H1 (cell line): ENCODE measurements at regions not wholly inside any gene's neighbourhood (a gene's known extent, or its start where the extent isn't known, plus 50 kb on each side); places are given as distances from the start of the nearest gene placed in this dataset.

ENCODE experiments used
- CTCF ChIA-PET: fragments of 300-600 bp; sonication (Branson Sonifier 250); formaldehyde crosslinking; loops from one replicate; lab custom pipeline; 2021; ENCODE audit not compliant: partially characterized antibody; lab: Charles Lee
- POLR2A ChIA-PET: fragments of 300-600 bp; sonication (Branson Sonifier 250); formaldehyde crosslinking; loops from one replicate; lab custom pipeline; 2021; ENCODE audit warnings: inconsistent platforms; ENCODE audit not compliant: partially characterized antibody; lab: Charles Lee
- DNase-seq, 2 experiments: peaks; one replicate each; pipeline versions ENCODE4 v3.0.0 to v3.0.0-alpha.2; 2010 to 2022; ENCODE audit warnings: low spot score in 2 of 2, low read depth in 1 of 2, mixed read lengths in 1 of 2
- FAIRE-seq: peaks from 2 replicates; lab custom pipeline; 2011; peaks lifted over from hg19 to GRCh38; lab: Jason Lieb, UNC
- H2AFZ ChIP-seq: 2 replicates; pipeline ENCODE4 v1.8.1; 2012; ENCODE audit warnings: low read length, inconsistent platforms
- H2AK5ac ChIP-seq: 2 replicates; pipeline ENCODE4 v1.6.1; 2013; ENCODE audit warnings: low read depth, low read length
- H2BK120ac ChIP-seq: replicated peaks from 2 replicates; pipeline ENCODE3; 2013; ENCODE audit warnings: low read depth, low read length, inconsistent platforms
- H2BK12ac ChIP-seq: 2 replicates; pipeline ENCODE4 v1.6.1; 2013; ENCODE audit warnings: low read depth, low read length
- H2BK15ac ChIP-seq: 2 replicates; pipeline ENCODE4 v1.6.1; 2013; ENCODE audit warnings: low read length
- H2BK20ac ChIP-seq: 2 replicates; pipeline ENCODE4 v1.6.1; 2013; ENCODE audit warnings: low read length
- H2BK5ac ChIP-seq: 2 replicates; pipeline ENCODE4 v1.6.1; 2013; ENCODE audit warnings: low read depth, low read length
- H3K14ac ChIP-seq: 2 replicates; pipeline ENCODE4 v1.6.1; 2013; ENCODE audit warnings: inconsistent platforms; ENCODE audit not compliant: insufficient read length
- H3K18ac ChIP-seq: 2 replicates; pipeline ENCODE4 v1.6.1; 2013; ENCODE audit warnings: low read length; ENCODE audit errors: extremely low read depth
- H3K23ac ChIP-seq: 2 replicates; pipeline ENCODE4 v1.6.1; 2013; ENCODE audit warnings: inconsistent platforms; ENCODE audit not compliant: insufficient read length
- H3K23me2 ChIP-seq: 2 replicates; pipeline ENCODE4 v1.6.1; 2013; ENCODE audit warnings: low read depth, low read length
- H3K27ac ChIP-seq: 2 replicates; pipeline ENCODE4 v1.6.1; 2011; ENCODE audit warnings: low read depth, low read length, inconsistent platforms
- H3K27me3 ChIP-seq, 4 experiments: replicated peaks in 1 of 4; 1 replicate in 1 of 4; 2 replicates in 3 of 4; pipeline versions ENCODE4 v1.6.1 to v1.8.1; 2011 to 2013; ENCODE audit warnings: low read length in 3 of 4, mild to moderate bottlenecking in 3 of 4, inconsistent platforms in 2 of 4, mixed read lengths in 2 of 4, moderate library complexity in 1 of 4; ENCODE audit not compliant: control insufficient read depth in 3 of 4, insufficient read depth in 3 of 4; ENCODE audit errors: extremely low read depth in 1 of 4
- H3K36me3 ChIP-seq, 4 experiments: 2 replicates each; pipeline versions ENCODE4 v1.6.1 to v1.8.1; 2011 to 2013; ENCODE audit warnings: mild to moderate bottlenecking in 4 of 4, low read length in 3 of 4, moderate library complexity in 2 of 4, control low read depth in 1 of 4, inconsistent platforms in 1 of 4; ENCODE audit not compliant: insufficient read depth in 4 of 4, control insufficient read depth in 2 of 4
- H3K4ac ChIP-seq: replicated peaks from 2 replicates; pipeline ENCODE3; 2013; ENCODE audit warnings: low read length, low read depth, mixed read lengths, inconsistent platforms; ENCODE audit not compliant: insufficient read length
- H3K4me1 ChIP-seq, 4 experiments: replicated peaks in 1 of 4; 1 replicate in 1 of 4; 2 replicates in 3 of 4; pipeline versions ENCODE4 v1.6.1 to v1.8.1; 2011 to 2013; ENCODE audit warnings: low read length in 3 of 4, inconsistent platforms in 2 of 4, mixed read lengths in 1 of 4; ENCODE audit not compliant: insufficient read depth in 4 of 4, control insufficient read depth in 3 of 4
- H3K4me2 ChIP-seq, 2 experiments: 2 replicates each; pipeline versions ENCODE4 v1.6.1 to v1.8.1; 2011 to 2013; ENCODE audit warnings: low read depth in 2 of 2, low read length in 2 of 2, control low read depth in 1 of 2, inconsistent platforms in 1 of 2, mild to moderate bottlenecking in 1 of 2; ENCODE audit not compliant: insufficient read depth in 1 of 2
- H3K4me3 ChIP-seq, 4 experiments: fragments of 200-600, 300-600 bp in 1 of 4; sonication (generic), shearing (Covaris generic), sonication (Bioruptor Twin) in 1 of 4; 2 replicates each; pipeline versions ENCODE4 v1.5.1 to v1.8.1; 2011 to 2016; ENCODE audit warnings: low read length in 4 of 4, low read depth in 3 of 4, control low read depth in 2 of 4, inconsistent platforms in 2 of 4, mild to moderate bottlenecking in 2 of 4, mixed read lengths in 1 of 4, moderate library complexity in 1 of 4; ENCODE audit not compliant: insufficient read depth in 2 of 4; ENCODE audit errors: extremely low read depth in 1 of 4
- H3K56ac ChIP-seq: replicated peaks from 2 replicates; pipeline ENCODE3; 2013; ENCODE audit warnings: low read depth, mild to moderate bottlenecking, mixed read lengths, low read length, inconsistent platforms; ENCODE audit not compliant: insufficient read length
- H3K79me1 ChIP-seq: 2 replicates; pipeline ENCODE4 v1.6.1; 2013; ENCODE audit warnings: low read depth, low read length, control low read depth
- H3K79me2 ChIP-seq, 2 experiments: 2 replicates each; pipeline versions ENCODE4 v1.6.1 to v1.8.1; 2012 to 2013; ENCODE audit warnings: low read length in 2 of 2, mild to moderate bottlenecking in 2 of 2, inconsistent platforms in 1 of 2; ENCODE audit not compliant: insufficient read depth in 2 of 2, control insufficient read depth in 1 of 2
- H3K9ac ChIP-seq, 4 experiments: replicated peaks in 1 of 4; 1 replicate in 1 of 4; 2 replicates in 3 of 4; pipeline versions ENCODE4 v1.6.1 to v1.8.1; 2011 to 2013; ENCODE audit warnings: low read depth in 3 of 4, low read length in 3 of 4, control low read depth in 2 of 4, mild to moderate bottlenecking in 2 of 4, moderate library complexity in 2 of 4, inconsistent platforms in 1 of 4; ENCODE audit errors: extremely low read depth in 1 of 4
- H3K9me3 ChIP-seq, 2 experiments: 2 replicates each; pipeline versions ENCODE4 v1.6.1 to v1.8.1; 2012 to 2013; ENCODE audit warnings: mild to moderate bottlenecking in 2 of 2, moderate library complexity in 2 of 2, control low read depth in 1 of 2, inconsistent platforms in 1 of 2, low read depth in 1 of 2, low read length in 1 of 2, mixed read lengths in 1 of 2; ENCODE audit not compliant: insufficient read depth in 2 of 2
- H4K20me1 ChIP-seq, 2 experiments: replicated peaks in 1 of 2; 2 replicates each; pipeline versions ENCODE3 to v1.8.1; 2011 to 2013; ENCODE audit warnings: inconsistent platforms in 2 of 2, low read length in 2 of 2, mild to moderate bottlenecking in 1 of 2; ENCODE audit not compliant: insufficient read depth in 2 of 2, control insufficient read depth in 1 of 2
- H4K5ac ChIP-seq: 2 replicates; pipeline ENCODE4 v1.6.1; 2013; ENCODE audit warnings: low read length, low read depth, mixed read lengths, inconsistent platforms; ENCODE audit not compliant: insufficient read length
- H4K8ac ChIP-seq: 2 replicates; pipeline ENCODE4 v1.8.0; 2013; ENCODE audit warnings: mild to moderate bottlenecking, moderate library complexity, low read length, inconsistent platforms; ENCODE audit not compliant: insufficient read depth; ENCODE audit errors: extremely low read depth
- H4K91ac ChIP-seq: replicated peaks from 2 replicates; pipeline ENCODE3; 2013; ENCODE audit warnings: low read length, mixed read lengths, inconsistent platforms; ENCODE audit not compliant: insufficient read length
- FOSL1 ChIP-seq: IDR thresholded peaks from 2 replicates; pipeline ENCODE4 v1.6.1; 2011; ENCODE audit warnings: mild to moderate bottlenecking, low read depth, low read length, moderate library complexity; ENCODE audit not compliant: insufficient read depth
- HDAC2 ChIP-seq, 2 experiments: fragments of 300-600 bp in 1 of 2; sonication (generic) in 1 of 2; IDR thresholded peaks; 2 replicates each; pipeline ENCODE4 v1.6.1; 2011 to 2012; ENCODE audit warnings: low read depth in 2 of 2, low read length in 2 of 2, mild to moderate bottlenecking in 2 of 2, moderate library complexity in 2 of 2, borderline replicate concordance in 1 of 2, inconsistent platforms in 1 of 2
- JUND ChIP-seq: IDR thresholded peaks from 2 replicates; pipeline ENCODE4 v1.6.1; 2011; ENCODE audit warnings: mild to moderate bottlenecking, improper control_type of control experiment, low read length
- KDM5A ChIP-seq: fragments of 200-600 bp; IDR thresholded peaks from 2 replicates; pipeline ENCODE4 v1.7.1; 2012; ENCODE audit warnings: mild to moderate bottlenecking, low read length, inconsistent platforms, mixed read lengths
- NANOG ChIP-seq: IDR thresholded peaks from 2 replicates; pipeline ENCODE4 v1.6.1; 2011; ENCODE audit warnings: low read length, low read depth, mild to moderate bottlenecking, inconsistent platforms; ENCODE audit not compliant: insufficient read depth, poor library complexity, severe bottlenecking
- NRF1 ChIP-seq: IDR thresholded peaks from 2 replicates; pipeline ENCODE4 v1.6.1; 2011; ENCODE audit warnings: mild to moderate bottlenecking, low read depth, low read length, improper control_type of control experiment
- POLR2AphosphoS5 ChIP-seq: IDR thresholded peaks from 2 replicates; pipeline ENCODE4 v1.6.1; 2011; ENCODE audit warnings: low read depth, low read length
- SP2 ChIP-seq: IDR thresholded peaks from 2 replicates; pipeline ENCODE4 v1.6.1; 2012; ENCODE audit warnings: mild to moderate bottlenecking, low read length, inconsistent platforms
- TAF7 ChIP-seq: optimal IDR thresholded peaks from 2 replicates; pipeline ENCODE3; 2011; ENCODE audit warnings: low read depth, mild to moderate bottlenecking, inconsistent platforms, low read length, moderate library complexity, borderline replicate concordance
- TBP ChIP-seq: IDR thresholded peaks from 2 replicates; pipeline ENCODE4 v1.6.1; 2011; ENCODE audit warnings: low read depth, low read length, improper control_type of control experiment
- TCF12 ChIP-seq: IDR thresholded peaks from 2 replicates; pipeline ENCODE4 v1.6.1; 2011; ENCODE audit warnings: low read depth, mild to moderate bottlenecking, low read length
- whole genome bisulfite sequencing, 2 experiments: shearing (Covaris generic) in 1 of 2; methylation state at CpG; one replicate each; pipeline versions ENCODE4 v1.1.6 to v1.1.7; 2013 to 2015; ENCODE audit warnings: low lambda C conversion rate in 2 of 2, mixed read lengths in 2 of 2, inconsistent platforms in 1 of 2, low coverage in 1 of 2, missing lambda C conversion rate in 1 of 2; ENCODE audit not compliant: insufficient replicate concordance in 2 of 2, insufficient coverage in 1 of 2, insufficient read length in 1 of 2; ENCODE audit errors: extremely low coverage in 1 of 2, missing lambda C conversion rate in 1 of 2; 5-methylcytosine and 5-hydroxymethylcytosine counted together
- TF ChIP-seq, protein P1 (sequence below): IDR thresholded peaks from 2 replicates; pipeline ENCODE4 v1.6.1; 2012; ENCODE audit warnings: low read length, inconsistent platforms

DNA sequence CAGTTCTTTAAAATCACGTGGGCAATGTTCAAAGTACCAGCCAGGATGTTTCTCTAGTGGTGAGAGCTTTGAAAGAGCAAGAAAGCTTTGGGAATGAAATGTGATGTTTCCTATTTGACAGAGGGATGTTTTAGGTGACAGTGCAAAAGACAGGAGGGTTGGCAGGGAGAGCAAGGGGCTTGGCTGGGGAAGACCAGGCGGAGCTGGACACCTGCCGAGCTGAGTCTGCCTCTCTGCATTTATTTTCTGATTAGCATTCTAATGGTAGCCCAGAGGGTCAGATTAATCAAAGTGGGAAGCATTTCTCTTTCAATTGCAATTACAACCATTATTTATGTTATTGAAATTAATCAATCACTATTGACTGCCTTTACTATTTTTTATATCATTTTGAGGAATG is 145.4 kb upstream of the RAB12 start:
- Histone ChIP-seq H2BK5ac (no peak overlapping the region), H4K91ac (no peak overlapping the region), H3K27me3 (no peaks in the 10 kb centered on the region), H3K4me3 (no peak overlapping the region), H3K79me2 (no peaks in the 10 kb centered on the region), H3K23ac (no peak overlapping the region), H2AK5ac (no peak overlapping the region), H3K23me2 (no peaks in the 10 kb centered on the region), H3K4me1 (no peaks in the 10 kb centered on the region; a peak in 1 of 7 replicates), H4K5ac (no peak overlapping the region), H3K18ac (no peak overlapping the region), H3K79me1 (no peaks in the 10 kb centered on the region), H3K56ac (no peak overlapping the region), H2AFZ (no peak overlapping the region), H4K20me1 (no peaks in the 10 kb centered on the region), H3K14ac (no peak overlapping the region), H2BK12ac (no peak overlapping the region), H3K9ac (no peak overlapping the region), H3K4ac (no peak overlapping the region), H2BK120ac (no peak overlapping the region), H3K9me3 (peaks cover 11 to 12% of the 10 kb centered on the region in 2 experiments; a peak in 3 of 4 replicates), H3K27ac (no peak overlapping the region), H4K8ac (no peak overlapping the region), H2BK15ac (no peak overlapping the region), H3K4me2 (no peak overlapping the region), H2BK20ac (no peak overlapping the region), H3K36me3 (no peaks in the 10 kb centered on the region)
- DNase-seq: peak in 1 of 2 experiments; percentile 28
- POLR2A ChIA-PET: no interaction called here
- CTCF ChIA-PET: interaction anchor here (1.1 to 3.2 kb wide), 2 partner anchors 12 to 15 kb away, joined by 3 to 21 read pairs; no protein-coding TSS in a partner anchor
- WGBS, 2 experiments: 75% methylated on average over 3 of the region's 3 CpGs; no CpG with 5 or more reads in 1 of the 2 experiments
- no peak for FAIRE-seq
- TF ChIP-seq TAF7 (no peak), NANOG (no peak), KDM5A (no peak), JUND (no peak), NRF1 (no peak), FOSL1 (no peak), POLR2AphosphoS5 (no peak), HDAC2 (IDR thresholded peaks at IDR 0.05; ENCODE audit: borderline replicate concordance in 1 of 2, low read depth in 2 of 2, low read length in 2 of 2) (no peak), SP2 (no peak), TBP (no peak), TCF12 (no peak)
- TF ChIP-seq, protein P1, sequence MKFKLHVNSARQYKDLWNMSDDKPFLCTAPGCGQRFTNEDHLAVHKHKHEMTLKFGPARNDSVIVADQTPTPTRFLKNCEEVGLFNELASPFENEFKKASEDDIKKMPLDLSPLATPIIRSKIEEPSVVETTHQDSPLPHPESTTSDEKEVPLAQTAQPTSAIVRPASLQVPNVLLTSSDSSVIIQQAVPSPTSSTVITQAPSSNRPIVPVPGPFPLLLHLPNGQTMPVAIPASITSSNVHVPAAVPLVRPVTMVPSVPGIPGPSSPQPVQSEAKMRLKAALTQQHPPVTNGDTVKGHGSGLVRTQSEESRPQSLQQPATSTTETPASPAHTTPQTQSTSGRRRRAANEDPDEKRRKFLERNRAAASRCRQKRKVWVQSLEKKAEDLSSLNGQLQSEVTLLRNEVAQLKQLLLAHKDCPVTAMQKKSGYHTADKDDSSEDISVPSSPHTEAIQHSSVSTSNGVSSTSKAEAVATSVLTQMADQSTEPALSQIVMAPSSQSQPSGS: no peak
